Right atrium auricular region (tissue), 2 donors: ENCODE measurements at regions not wholly inside any gene's neighbourhood (a gene's known extent, or its start where the extent isn't known, plus 50 kb on each side); places are given as distances from the start of the nearest gene placed in this dataset.

Experiments
- DNase-seq: peaks from one replicate; pipeline ENCODE4 v3.0.0-alpha.2; 2019; ENCODE audit warnings: low spot score
- H3K27ac ChIP-seq, 2 donors: fragments of 200-600 bp; sonication (generic); 1 replicate in 1 of 2; 2 replicates in 1 of 2; pipeline ENCODE4 v1.5.1; 2016 to 2019
- H3K27me3 ChIP-seq, 2 donors: fragments of 200-600 bp; sonication (generic); one replicate each; pipeline versions ENCODE4 v1.5.1 to v1.6.0; 2017 to 2019
- H3K36me3 ChIP-seq: fragments of 200-600 bp; sonication (generic); one replicate; pipeline ENCODE4 v1.5.1; 2016
- H3K4me1 ChIP-seq, 2 donors: fragments of 200-600 bp; sonication (generic); one replicate each; pipeline versions ENCODE4 v1.5.1 to v1.6.0; 2017 to 2019
- H3K4me3 ChIP-seq, 2 donors: fragments of 200-600 bp; sonication (generic); 1 replicate in 1 of 2; 2 replicates in 1 of 2; pipeline ENCODE4 v1.5.1; 2017 to 2019; ENCODE audit warnings: mild to moderate bottlenecking in 1 of 2, moderate library complexity in 1 of 2
- H3K9me3 ChIP-seq, 2 donors: fragments of 200-600 bp; sonication (generic); one replicate each; pipeline ENCODE4 v1.5.1; 2019
- TF ChIP-seq, protein P1 (sequence below), 2 donors: fragments of 200-600 bp; sonication (generic); IDR thresholded peaks; one replicate each; pipeline ENCODE4 v1.5.1; 2019; ENCODE audit warnings: antibody characterized with exemption in 2 of 2

DNA sequence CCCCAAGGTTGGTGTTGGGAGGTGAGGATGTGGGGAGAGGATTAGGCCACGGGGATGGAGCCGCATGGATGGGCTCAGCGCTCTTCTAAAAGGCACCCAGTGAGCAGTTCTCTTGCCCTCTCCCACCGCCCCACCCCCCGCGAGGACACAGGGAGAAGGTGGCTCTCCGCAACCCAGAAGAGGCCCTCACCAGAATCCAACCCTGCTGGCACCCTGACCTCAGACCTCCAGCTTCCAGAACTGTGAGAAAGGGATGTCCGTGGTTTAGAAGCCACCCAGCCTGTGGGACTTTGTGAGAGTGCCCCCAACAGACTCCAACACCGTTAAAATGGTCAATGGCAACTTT lies 242.8 kb upstream of the PPP2R2D start:
- Histone ChIP-seq H3K36me3 (no peaks in the 10 kb centered on the region), H3K27me3 (no peaks in the 10 kb centered on the region), H3K9me3 (no peaks in the 10 kb centered on the region), H3K4me3 (no peak overlapping the region), H3K27ac (no peak overlapping the region), H3K4me1 (no peaks in the 10 kb centered on the region)
- TF ChIP-seq, protein P1, sequence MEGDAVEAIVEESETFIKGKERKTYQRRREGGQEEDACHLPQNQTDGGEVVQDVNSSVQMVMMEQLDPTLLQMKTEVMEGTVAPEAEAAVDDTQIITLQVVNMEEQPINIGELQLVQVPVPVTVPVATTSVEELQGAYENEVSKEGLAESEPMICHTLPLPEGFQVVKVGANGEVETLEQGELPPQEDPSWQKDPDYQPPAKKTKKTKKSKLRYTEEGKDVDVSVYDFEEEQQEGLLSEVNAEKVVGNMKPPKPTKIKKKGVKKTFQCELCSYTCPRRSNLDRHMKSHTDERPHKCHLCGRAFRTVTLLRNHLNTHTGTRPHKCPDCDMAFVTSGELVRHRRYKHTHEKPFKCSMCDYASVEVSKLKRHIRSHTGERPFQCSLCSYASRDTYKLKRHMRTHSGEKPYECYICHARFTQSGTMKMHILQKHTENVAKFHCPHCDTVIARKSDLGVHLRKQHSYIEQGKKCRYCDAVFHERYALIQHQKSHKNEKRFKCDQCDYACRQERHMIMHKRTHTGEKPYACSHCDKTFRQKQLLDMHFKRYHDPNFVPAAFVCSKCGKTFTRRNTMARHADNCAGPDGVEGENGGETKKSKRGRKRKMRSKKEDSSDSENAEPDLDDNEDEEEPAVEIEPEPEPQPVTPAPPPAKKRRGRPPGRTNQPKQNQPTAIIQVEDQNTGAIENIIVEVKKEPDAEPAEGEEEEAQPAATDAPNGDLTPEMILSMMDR (IDR thresholded peaks at IDR 0.05): no peak
- DNase-seq: no peak

DNA sequence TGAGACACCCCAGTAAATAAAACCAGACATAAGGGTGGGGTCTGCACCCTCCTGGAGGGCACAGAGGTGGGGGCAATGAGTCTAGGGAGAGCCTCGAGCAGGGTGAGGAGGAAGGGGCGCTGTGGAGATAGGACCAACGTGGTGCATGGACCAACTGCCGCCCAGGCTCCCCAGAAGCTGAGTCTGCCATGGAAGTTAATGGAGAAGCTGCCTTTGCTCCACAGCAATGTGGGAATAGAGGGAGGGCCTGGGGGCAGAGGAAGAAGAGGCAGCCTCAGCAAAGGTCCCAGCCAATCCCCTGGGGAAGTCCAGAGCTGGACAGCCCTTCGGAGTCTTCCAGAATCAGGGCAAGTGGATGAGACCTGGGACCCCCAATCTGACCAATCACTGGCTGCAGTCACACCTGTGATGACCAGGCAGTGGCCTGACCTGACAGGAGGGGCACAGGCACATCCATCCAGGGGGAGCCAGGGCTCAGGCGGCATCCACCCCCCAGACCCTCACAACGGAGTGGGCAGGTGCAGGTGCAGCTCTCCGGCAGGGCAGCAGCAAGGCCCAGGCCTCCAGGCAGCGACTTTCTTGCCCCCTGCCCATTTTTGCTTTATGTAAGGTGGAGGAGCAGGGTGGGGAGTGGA lies 242.2 kb upstream of the PPP2R2D start:
- Histone ChIP-seq H3K4me3 (no peak overlapping the region), H3K9me3 (no peaks in the 10 kb centered on the region), H3K27me3 (no peaks in the 10 kb centered on the region), H3K4me1 (no peaks in the 10 kb centered on the region), H3K27ac (no peak overlapping the region), H3K36me3 (no peaks in the 10 kb centered on the region)
- no peak for DNase-seq
- TF ChIP-seq, protein P1 (IDR thresholded peaks at IDR 0.05): no peak

DNA sequence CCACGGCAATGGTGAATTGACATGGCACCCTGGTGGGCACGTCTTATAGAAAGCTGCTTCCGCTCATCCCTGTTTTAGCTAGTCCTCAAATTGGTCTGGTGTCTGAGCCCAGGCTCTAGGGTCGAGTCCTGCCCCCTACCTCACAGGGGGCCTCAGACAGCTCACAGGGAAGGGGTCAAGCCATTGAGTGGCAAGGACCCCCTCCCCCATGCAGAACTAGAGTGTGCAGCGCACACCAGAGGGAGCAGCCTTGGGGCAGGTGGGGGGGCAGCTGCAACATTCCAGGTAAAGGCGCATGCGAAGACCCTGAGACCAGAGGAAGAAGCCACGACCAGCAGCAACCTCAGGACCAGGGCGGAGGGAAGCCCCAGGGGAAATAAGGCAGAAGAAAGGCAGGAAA lies 240.4 kb upstream of the PPP2R2D start:
- H3K9me3 ChIP-seq: no peaks in the 10 kb centered on the region

DNA sequence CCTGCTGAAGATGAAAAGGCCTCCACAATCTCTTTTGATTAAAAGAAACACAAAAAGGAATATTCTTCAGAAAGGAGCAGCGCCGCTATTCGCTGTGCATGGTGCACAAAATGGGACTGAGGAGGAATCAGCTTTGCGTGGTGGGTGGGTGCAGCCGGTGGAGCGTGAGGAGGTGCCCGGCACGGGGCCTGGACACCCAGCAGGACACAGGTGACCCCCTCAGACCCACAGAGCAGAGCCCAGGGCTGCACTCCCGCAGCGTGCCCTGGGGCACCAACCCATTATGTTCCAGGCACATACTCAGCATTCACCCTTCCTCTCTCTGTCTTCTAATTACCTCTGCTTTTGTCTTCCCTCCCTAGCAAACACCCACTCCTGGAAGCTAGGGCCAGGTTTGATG lies 238.0 kb upstream of the PPP2R2D start:
- Histone ChIP-seq H3K36me3 (no peaks in the 10 kb centered on the region), H3K27me3 (no peaks in the 10 kb centered on the region), H3K9me3 (no peaks in the 10 kb centered on the region), H3K27ac (no peak overlapping the region), H3K4me3 (no peak overlapping the region), H3K4me1 (no peaks in the 10 kb centered on the region)
- DNase-seq: no peak
- TF ChIP-seq, protein P1 (IDR thresholded peaks at IDR 0.05): no peak

More for the DNA sequence above, 240.4 kb upstream of the PPP2R2D start:
- Histone ChIP-seq H3K27ac (no peak overlapping the region), H3K4me3 (no peak overlapping the region), H3K27me3 (no peaks in the 10 kb centered on the region), H3K36me3 (no peaks in the 10 kb centered on the region), H3K4me1 (no peaks in the 10 kb centered on the region)
- TF ChIP-seq, protein P1 (IDR thresholded peaks at IDR 0.05): no peak
- DNase-seq: no peak

DNA sequence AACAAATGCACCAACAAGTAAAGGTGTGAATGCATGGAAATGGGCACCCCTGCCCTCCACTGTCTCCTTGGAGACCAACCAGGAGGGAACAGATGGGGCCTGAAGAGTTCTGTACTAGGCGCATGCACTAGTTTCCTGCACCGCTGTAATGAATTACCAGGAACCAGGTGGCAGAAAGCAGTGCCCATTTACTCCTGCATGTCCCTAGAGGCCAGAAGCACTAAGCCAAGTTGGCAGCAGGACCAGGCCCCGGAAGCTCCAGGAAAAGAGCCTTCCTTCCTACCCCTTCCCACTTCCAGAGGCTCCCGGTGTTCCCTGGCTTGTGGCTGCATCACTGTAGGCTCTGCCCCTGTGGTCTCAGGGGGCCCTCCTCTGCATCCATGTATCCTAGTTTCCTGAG lies 237.5 kb upstream of the PPP2R2D start:
- no peaks in the 10 kb centered on the region for H3K27me3 ChIP-seq
- H3K27ac ChIP-seq: no peak overlapping the region
- no peak overlapping the region for H3K4me3 ChIP-seq
- no peaks in the 10 kb centered on the region for H3K9me3 ChIP-seq
- TF ChIP-seq, protein P1 (IDR thresholded peaks at IDR 0.05): no peak
- H3K36me3 ChIP-seq: no peaks in the 10 kb centered on the region
- H3K4me1 ChIP-seq: no peaks in the 10 kb centered on the region
- DNase-seq: no peak

DNA sequence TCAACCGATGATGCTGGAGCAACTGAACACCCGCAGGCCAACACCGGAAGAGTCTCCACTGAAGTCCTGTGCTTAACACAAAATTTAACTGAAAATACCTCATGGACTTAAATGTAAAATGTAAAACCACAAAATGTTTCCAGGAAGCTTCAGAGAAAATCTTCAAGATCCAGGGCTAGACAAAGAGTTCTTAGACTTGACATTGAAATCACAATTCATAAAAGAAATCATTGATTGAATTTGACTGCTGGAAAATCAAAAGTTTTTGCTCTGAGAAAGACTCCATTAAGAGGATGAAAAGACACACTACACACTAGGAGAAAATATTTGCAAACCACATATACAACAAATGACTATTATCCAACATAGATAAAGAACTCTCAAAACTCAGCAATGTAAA lies 234.7 kb upstream of the PPP2R2D start:
- DNase-seq: no peak
- H3K27me3 ChIP-seq: no peaks in the 10 kb centered on the region
- no peaks in the 10 kb centered on the region for H3K36me3 ChIP-seq
- no peaks in the 10 kb centered on the region for H3K9me3 ChIP-seq
- TF ChIP-seq, protein P1 (IDR thresholded peaks at IDR 0.05): no peak
- no peaks in the 10 kb centered on the region for H3K4me1 ChIP-seq
- H3K4me3 ChIP-seq: no peak overlapping the region
- no peak overlapping the region for H3K27ac ChIP-seq
